Breast epithelium (tissue), 3 donors: ENCODE measurements at regions not wholly inside any gene's neighbourhood (a gene's known extent, or its start where the extent isn't known, plus 50 kb on each side); places are given as distances from the start of the nearest gene placed in this dataset.

Source experiments
- CTCF ChIP-seq, 3 donors: fragments of 450-650 bp; IDR thresholded peaks; one replicate each; pipeline ENCODE4 v1.5.1; 2016 to 2017; ENCODE audit warnings: antibody characterized with exemption in 3 of 3, mild to moderate bottlenecking in 3 of 3, moderate library complexity in 3 of 3
- POLR2A ChIP-seq: fragments of 450-650 bp; IDR thresholded peaks from one replicate; pipeline ENCODE4 v1.6.1; 2016; ENCODE audit warnings: antibody characterized with exemption, mild to moderate bottlenecking, moderate library complexity

- no peak for TF ChIP-seq CTCF (IDR thresholded peaks at IDR 0.05)
- TF ChIP-seq POLR2A: no peak
These were observed 1113.2 kb downstream of the IGSF11 start for GRCh38 chr3:117921411-117921810.
